ENCODE measurements at regions not wholly inside any gene's neighbourhood (a gene's known extent, or its start where the extent isn't known, plus 50 kb on each side); places are given as distances from the start of the nearest gene placed in this dataset.
"Not testable (repeated sequence)": the region's sequence is repeated elsewhere in the genome, so short reads cannot be mapped to it uniquely, and the experiment has no call there.

GRCh38 chr12:28746734-28747325 is 402.2 kb upstream of the FAR2 start:
- no peaks in the 10 kb centered on the region for H3K9me3 Mint-ChIP-seq
- CTCF ChIA-PET = no interaction called here
- no peak for TF ChIP-seq CTCF (IDR thresholded peaks at IDR 0.05)

GRCh38 chr12:28750946-28751685 is 398.0 kb upstream of the FAR2 start:
- no peak overlapping the region for H3K27ac Mint-ChIP-seq
- no peak overlapping the region for H3K4me3 Mint-ChIP-seq
- H3K27me3 Mint-ChIP-seq = no peaks in the 10 kb centered on the region
- no peak for DNase-seq
- TF ChIP-seq CTCF (IDR thresholded peaks at IDR 0.05) = no peak
- H3K4me1 Mint-ChIP-seq (ENCODE audit: low read depth) = no peaks in the 10 kb centered on the region
- intact Hi-C loops (cut with micrococcal nuclease) = no loop called here
- no peaks in the 10 kb centered on the region for H3K36me3 Mint-ChIP-seq (ENCODE audit: low read depth)
- ChIA-PET CTCF (no interaction called here), POLR2A (no interaction called here)
- no peaks in the 10 kb centered on the region for H3K9me3 Mint-ChIP-seq
- no peak for ATAC-seq

More at GRCh38 chr12:28746734-28747325, 402.2 kb upstream of the FAR2 start:
- Mint-ChIP-seq H3K27me3 (no peaks in the 10 kb centered on the region), H3K4me1 (ENCODE audit: low read depth) (no peaks in the 10 kb centered on the region), H3K27ac (no peak overlapping the region), H3K4me3 (no peak overlapping the region), H3K36me3 (ENCODE audit: low read depth) (no peaks in the 10 kb centered on the region)
- POLR2A ChIA-PET = interaction anchor here (0.6 kb wide), 1 partner anchor 798 kb away, joined by 3 read pairs; no protein-coding TSS in a partner anchor
- intact Hi-C loops (cut with micrococcal nuclease) = no loop called here
- ATAC-seq (no peak), DNase-seq (no peak)

GRCh38 chr12:28755027-28755426 is 394.1 kb upstream of the FAR2 start:
- ATAC-seq (no peak), DNase-seq (no peak)
- no peaks in the 10 kb centered on the region for H3K9me3 Mint-ChIP-seq
- TF ChIP-seq CTCF (IDR thresholded peaks at IDR 0.05) = no peak
- POLR2A ChIA-PET = no interaction called here
- no peaks in the 10 kb centered on the region for H3K4me1 Mint-ChIP-seq (ENCODE audit: low read depth)
- H3K4me3 Mint-ChIP-seq = no peak overlapping the region
- intact Hi-C loops (cut with micrococcal nuclease) = no loop called here
- CTCF ChIA-PET = no interaction called here
- H3K27ac Mint-ChIP-seq = no peak overlapping the region
- no peaks in the 10 kb centered on the region for H3K27me3 Mint-ChIP-seq
- no peaks in the 10 kb centered on the region for H3K36me3 Mint-ChIP-seq (ENCODE audit: low read depth)

- Mint-ChIP-seq H3K36me3 (ENCODE audit: low read depth) (no peaks in the 10 kb centered on the region), H3K4me1 (ENCODE audit: low read depth) (no peaks in the 10 kb centered on the region), H3K27me3 (no peaks in the 10 kb centered on the region), H3K27ac (no peak overlapping the region), H3K9me3 (peaks cover 2% of the 10 kb centered on the region), H3K4me3 (no peak overlapping the region)
- intact Hi-C loops (cut with micrococcal nuclease) = no loop called here
- ChIA-PET POLR2A (no interaction called here), CTCF (no interaction called here)
- ATAC-seq = no peak
- TF ChIP-seq CTCF (IDR thresholded peaks at IDR 0.05) = no peak
- no peak for DNase-seq
These were observed 389.7 kb upstream of the FAR2 start for GRCh38 chr12:28759333-28759732.

- H3K9me3 Mint-ChIP-seq; H3K4me3 Mint-ChIP-seq; H3K27ac Mint-ChIP-seq; H3K36me3 Mint-ChIP-seq (ENCODE audit: low read depth); DNase-seq; intact Hi-C loops (cut with micrococcal nuclease); ATAC-seq; H3K4me1 Mint-ChIP-seq (ENCODE audit: low read depth); CTCF ChIA-PET; H3K27me3 Mint-ChIP-seq; POLR2A ChIA-PET: not testable (repeated sequence)
These were observed 388.8 kb upstream of the FAR2 start for GRCh38 chr12:28760040-28760903.

- DNase-seq; H3K36me3 Mint-ChIP-seq (ENCODE audit: low read depth); H3K27ac Mint-ChIP-seq; ATAC-seq; H3K9me3 Mint-ChIP-seq; POLR2A ChIA-PET; CTCF ChIA-PET; H3K4me3 Mint-ChIP-seq; intact Hi-C loops (cut with micrococcal nuclease); H3K4me1 Mint-ChIP-seq (ENCODE audit: low read depth); H3K27me3 Mint-ChIP-seq: not testable (repeated sequence)
These were observed 387.2 kb upstream of the FAR2 start for GRCh38 chr12:28761897-28762296.

Measured in activated CD8-positive, alpha-beta T cell treated with anti-CD3 and anti-CD28 coated beads for 36 hours (primary cell).